HepG2 (cell line): ENCODE measurements at regions not wholly inside any gene's neighbourhood (a gene's known extent, or its start where the extent isn't known, plus 50 kb on each side); places are given as distances from the start of the nearest gene placed in this dataset.

Experiments used
- ATAC-seq: fragments of 200-7000 bp; cut with Tn5 transposase; 3 replicates; pipeline ENCODE4 v1.9.1; 2020; ENCODE audit warnings: mild to moderate bottlenecking, moderate library complexity
- BruUV-seq: library from RNA; stranded (reverse); fragments of 400-500 nt; replicated peaks from 2 replicates; lab custom pipeline; 2021; lab: Mats Ljungman, UMichigan
- CTCF ChIA-PET: fragments of 300-600 bp; formaldehyde crosslinking; extraction: SDS; loops from one replicate; lab custom pipeline; 2021; ENCODE audit warnings: low total read pairs, inconsistent platforms, low intra/inter-chr PET ratio; lab: Yijun Ruan, JAX
- POLR2A ChIA-PET: fragments of 350-600 bp; sonication (Branson Sonifier 250); formaldehyde crosslinking; loops from one replicate; lab custom pipeline; 2020; ENCODE audit warnings: antibody characterized with exemption, inconsistent platforms; lab: Yijun Ruan, JAX
- DNase-seq: peaks from one replicate; pipeline ENCODE4 v3.0.0-alpha.2; 2015; ENCODE audit warnings: low spot score
- FAIRE-seq: peaks from 3 replicates; lab custom pipeline; 2011; peaks lifted over from hg19 to GRCh38; lab: Jason Lieb, UNC
- H2AFZ ChIP-seq: one replicate; pipeline ENCODE4 v1.6.1; 2011; ENCODE audit warnings: low read length, inconsistent platforms
- H3K27ac ChIP-seq: fragments of 300-600 bp; 3 replicates; pipeline ENCODE4 v1.8.0; 2011; ENCODE audit warnings: mixed run types, mild to moderate bottlenecking, mixed read lengths, low read length, inconsistent platforms; ENCODE audit not compliant: insufficient read depth; ENCODE audit errors: extremely low read length
- H3K27me3 ChIP-seq, 2 experiments: fragments of 200-600 bp in 1 of 2; 2 replicates in 1 of 2; 3 replicates in 1 of 2; pipeline versions ENCODE4 v1.6.0 to v1.8.0; 2011; ENCODE audit warnings: low read length in 2 of 2, mild to moderate bottlenecking in 2 of 2, moderate library complexity in 2 of 2, inconsistent platforms in 1 of 2; ENCODE audit not compliant: insufficient read depth in 2 of 2, control insufficient read depth in 1 of 2
- H3K36me3 ChIP-seq, 2 experiments: fragments of 200-600 bp in 1 of 2; replicated peaks in 1 of 2; 2 replicates in 1 of 2; 3 replicates in 1 of 2; pipeline versions ENCODE4 v1.5.1 to v1.8.0; 2011; ENCODE audit warnings: low read length in 2 of 2, inconsistent platforms in 1 of 2; ENCODE audit not compliant: insufficient read depth in 2 of 2, control insufficient read depth in 1 of 2
- H3K4me1 ChIP-seq: 2 replicates; pipeline ENCODE4 v1.5.1; 2012; ENCODE audit warnings: low read length, inconsistent platforms; ENCODE audit not compliant: insufficient read depth
- H3K4me2 ChIP-seq: 2 replicates; pipeline ENCODE4 v1.6.0; 2011; ENCODE audit warnings: low read depth, low read length, inconsistent platforms
- H3K4me3 ChIP-seq, 3 experiments: fragments of 200-600 bp in 1 of 3; sonication (generic), shearing (Covaris generic) in 1 of 3; replicated peaks in 1 of 3; 2 replicates each; pipeline ENCODE4 v1.5.1; 2011 to 2016; ENCODE audit warnings: low read length in 3 of 3, inconsistent platforms in 2 of 3, low read depth in 2 of 3, mild to moderate bottlenecking in 2 of 3, control low read depth in 1 of 3, mixed read lengths in 1 of 3; ENCODE audit not compliant: insufficient read depth in 1 of 3
- H3K79me2 ChIP-seq: one replicate; pipeline ENCODE4 v1.6.1; 2011; ENCODE audit warnings: low read length, inconsistent platforms; ENCODE audit not compliant: insufficient read depth
- H3K9ac ChIP-seq: 2 replicates; pipeline ENCODE4 v1.6.0; 2011; ENCODE audit warnings: mild to moderate bottlenecking, low read depth, low read length, inconsistent platforms; ENCODE audit not compliant: insufficient read depth
- H3K9me3 ChIP-seq: 2 replicates; pipeline ENCODE4 v1.5.1; 2012; ENCODE audit warnings: mild to moderate bottlenecking, low read length
- H4K20me1 ChIP-seq: 2 replicates; pipeline ENCODE4 v1.6.0; 2011; ENCODE audit warnings: inconsistent platforms, mild to moderate bottlenecking, low read length, moderate library complexity; ENCODE audit not compliant: insufficient read depth
- ARID5B ChIP-seq: IDR thresholded peaks from 2 replicates; pipeline ENCODE4 v1.4.0; 2020; ENCODE audit warnings: mild to moderate bottlenecking, missing genetic modification reagents
- DBP ChIP-seq: sonication (generic); formaldehyde crosslinking; IDR thresholded peaks from 2 replicates; pipeline ENCODE4 v1.4.0; 2020; ENCODE audit warnings: missing genetic modification reagents; ENCODE audit errors: not compliant biosample characterization
- HHEX ChIP-seq: IDR thresholded peaks from 2 replicates; pipeline ENCODE4 v1.6.1; 2016; ENCODE audit warnings: control low read depth
- HNF4A ChIP-seq: sonication (generic); formaldehyde crosslinking; IDR thresholded peaks from 2 replicates; pipeline ENCODE4 v1.4.0; 2020; ENCODE audit warnings: missing genetic modification reagents
- MAFG ChIP-seq: sonication (generic); formaldehyde crosslinking; IDR thresholded peaks from 2 replicates; pipeline ENCODE4 v1.5.1; 2020; ENCODE audit warnings: mild to moderate bottlenecking, missing genetic modification reagents
- PATZ1 ChIP-seq: sonication (generic); formaldehyde crosslinking; IDR thresholded peaks from 2 replicates; pipeline ENCODE4 v1.4.0; 2020; ENCODE audit warnings: missing genetic modification reagents
- RXRB ChIP-seq: IDR thresholded peaks from 2 replicates; pipeline ENCODE4 v1.6.1; 2016; ENCODE audit warnings: borderline replicate concordance, missing genetic modification reagents, missing compliant biosample characterization
- SALL1 ChIP-seq: sonication (generic); formaldehyde crosslinking; IDR thresholded peaks from 2 replicates; pipeline ENCODE4 v1.8.0; 2022; ENCODE audit warnings: mild to moderate bottlenecking, missing genetic modification reagents
- SOX13 ChIP-seq, 3 experiments: fragments of 450-650 bp in 1 of 3; sonication (generic) in 1 of 3; formaldehyde crosslinking in 1 of 3; IDR thresholded peaks in 2 of 3; conservative IDR thresholded peaks in 1 of 3; 2 replicates each; pipeline versions ENCODE4 v1.5.0 to v1.6.1; 2016 to 2020; ENCODE audit warnings: antibody characterized with exemption in 1 of 3, mild to moderate bottlenecking in 1 of 3, missing compliant biosample characterization in 1 of 3, missing genetic modification reagents in 1 of 3, moderate library complexity in 1 of 3
- ZEB1 ChIP-seq: IDR thresholded peaks from 2 replicates; pipeline ENCODE4 v1.6.1; 2012; ENCODE audit warnings: mild to moderate bottlenecking, low read depth, inconsistent platforms; ENCODE audit not compliant: insufficient replicate concordance
- ZIK1 ChIP-seq: sonication (generic); formaldehyde crosslinking; IDR thresholded peaks from 2 replicates; pipeline ENCODE4 v1.5.0; 2020; ENCODE audit warnings: mild to moderate bottlenecking, low read depth, missing genetic modification reagents, borderline replicate concordance
- ZMYM4 ChIP-seq: sonication (generic); formaldehyde crosslinking; IDR thresholded peaks from 2 replicates; pipeline ENCODE4 v1.8.1; 2023; ENCODE audit warnings: mild to moderate bottlenecking, missing genetic modification reagents
- ZNF230 ChIP-seq: sonication (generic); formaldehyde crosslinking; IDR thresholded peaks from 2 replicates; pipeline ENCODE4 v1.4.0; 2020; ENCODE audit warnings: mild to moderate bottlenecking, missing genetic modification reagents
- ZNF557 ChIP-seq: sonication (generic); formaldehyde crosslinking; IDR thresholded peaks from 2 replicates; pipeline ENCODE4 v1.4.0; 2020; ENCODE audit warnings: missing genetic modification reagents
- ZNF644 ChIP-seq: IDR thresholded peaks from 2 replicates; pipeline ENCODE4 v1.6.1; 2016; ENCODE audit warnings: low read depth
- ZNF678 ChIP-seq: sonication (generic); formaldehyde crosslinking; IDR thresholded peaks from 2 replicates; pipeline ENCODE4 v1.4.0; 2020; ENCODE audit warnings: mild to moderate bottlenecking, missing genetic modification reagents
- ZNF761 ChIP-seq: sonication (generic); formaldehyde crosslinking; conservative IDR thresholded peaks from 2 replicates; pipeline ENCODE4 v1.4.0; 2020; ENCODE audit warnings: mild to moderate bottlenecking, missing genetic modification reagents
- ZSCAN25 ChIP-seq: sonication (generic); formaldehyde crosslinking; IDR thresholded peaks from 2 replicates; pipeline ENCODE4 v1.8.0; 2022; ENCODE audit warnings: mild to moderate bottlenecking, missing genetic modification reagents
- WGBS: methylation state at CpG from one replicate; pipeline ENCODE4 v1.1.6; 2017; ENCODE audit warnings: low lambda C conversion rate; 5-methylcytosine and 5-hydroxymethylcytosine counted together
- in situ Hi-C: cut with HindIII; loops from 2 replicates; pipeline ENCODE4 v1.10.0; 2017; ENCODE audit warnings: low pct_unique_long_range_greater_than_20kb; ENCODE audit not compliant: extremely low pct_ligation_motif_present
- intact Hi-C: fragments of 100-400 bp; cut with micrococcal nuclease; formaldehyde crosslinking; loops from one replicate; pipeline ENCODE4 v1.10.0; 2022; ENCODE audit not compliant: unreplicated experiment
- TF ChIP-seq, protein P1 (sequence below): sonication (generic); IDR thresholded peaks from 2 replicates; pipeline ENCODE4 v1.6.1; 2016; ENCODE audit warnings: low read depth, borderline replicate concordance

- ATAC-seq (peak; percentile 78), FAIRE-seq (no peak), DNase-seq (peak; percentile 50)
- no peaks in the 10 kb centered on the region for H3K9me3 ChIP-seq
- WGBS, result 55% methylated on average over 2 of the region's 2 CpGs
- H4K20me1 ChIP-seq, result no peaks in the 10 kb centered on the region
- ChIA-PET POLR2A (no interaction called here), CTCF (no interaction called here)
- H3K36me3 ChIP-seq, result no peaks in the 10 kb centered on the region
- H2AFZ ChIP-seq, result no peak overlapping the region
- no peaks in the 10 kb centered on the region for H3K79me2 ChIP-seq
- no peak overlapping the region for H3K4me3 ChIP-seq
- H3K27ac ChIP-seq, result no peak overlapping the region
- BruUV-seq, result no TSS peak
- intact Hi-C loops (no loop called here), in situ Hi-C loops (loop anchor here (5.0 kb wide), 1 partner anchor 247 kb away; the partner anchor contains the start of gene TENT5A)
- H3K4me2 ChIP-seq, result peak overlapping the region; percentile 39
- no peak overlapping the region for H3K9ac ChIP-seq
- peaks cover 29% of the 10 kb centered on the region for H3K4me1 ChIP-seq
- no peaks in the 10 kb centered on the region for H3K27me3 ChIP-seq
- peak; percentile 32; the same call in 1 of the 2 replicates for TF ChIP-seq ZMYM4 (CRISPR knock-in tag)
- TF ChIP-seq HHEX (CRISPR knock-in tag), result no peak
- no peak for TF ChIP-seq ZEB1
- TF ChIP-seq SOX13 (IDR thresholded peaks at IDR 0.05), result no peak
- peak in 1 of 2 experiments; percentile 27; a peak in 1 of 4 replicates for TF ChIP-seq SOX13 (CRISPR knock-in tag; conservative IDR thresholded peaks at IDR 0.05 in 1 of 2, IDR thresholded peaks at IDR 0.05 in 1 of 2)
- peak; percentile 38; the same call in 1 of the 2 replicates for TF ChIP-seq PATZ1
- TF ChIP-seq ARID5B (CRISPR knock-in tag), result peak; percentile 45; the same call in 1 of the 2 replicates
- TF ChIP-seq MAFG (CRISPR knock-in tag), result no peak
- no peak for TF ChIP-seq ZIK1 (CRISPR knock-in tag)
- TF ChIP-seq ZSCAN25 (CRISPR knock-in tag), result no peak
- TF ChIP-seq, protein P1, sequence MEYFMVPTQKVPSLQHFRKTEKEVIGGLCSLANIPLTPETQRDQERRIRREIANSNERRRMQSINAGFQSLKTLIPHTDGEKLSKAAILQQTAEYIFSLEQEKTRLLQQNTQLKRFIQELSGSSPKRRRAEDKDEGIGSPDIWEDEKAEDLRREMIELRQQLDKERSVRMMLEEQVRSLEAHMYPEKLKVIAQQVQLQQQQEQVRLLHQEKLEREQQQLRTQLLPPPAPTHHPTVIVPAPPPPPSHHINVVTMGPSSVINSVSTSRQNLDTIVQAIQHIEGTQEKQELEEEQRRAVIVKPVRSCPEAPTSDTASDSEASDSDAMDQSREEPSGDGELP, result peak; percentile 62; the same call in 1 of the 2 replicates
- peak; percentile 12; the same call in 1 of the 2 replicates for TF ChIP-seq ZNF644 (CRISPR knock-in tag)
- TF ChIP-seq ZNF761 (CRISPR knock-in tag), result no peak
- no peak for TF ChIP-seq RXRB (CRISPR knock-in tag)
- TF ChIP-seq ZNF557, result no peak
- TF ChIP-seq SALL1 (CRISPR knock-in tag), result peak; percentile 58
- TF ChIP-seq HNF4A, result peak; percentile 66
- no peak for TF ChIP-seq ZNF230 (CRISPR knock-in tag)
- no peak for TF ChIP-seq DBP
- TF ChIP-seq ZNF678 (CRISPR knock-in tag), result no peak
Measured at GRCh38 chr6:81999270-81999669, 246.8 kb upstream of the TENT5A start.
